ENCODE measurements at regions not wholly inside any gene's neighbourhood (a gene's known extent, or its start where the extent isn't known, plus 50 kb on each side); places are given as distances from the start of the nearest gene placed in this dataset.

GRCh38 chr3:177523872-177524438 is 326.7 kb upstream of the TBL1XR1 start (continued):
- TF ChIP-seq ZBTB2 (CRISPR knock-in tag; IDR thresholded peaks at IDR 0.05; ENCODE audit: low read depth) (no peak), ZBED4 (CRISPR knock-in tag; IDR thresholded peaks at IDR 0.05; ENCODE audit: borderline replicate concordance) (0 out of 2 replicates have a peak, but pooled peaks have one; percentile 19), FOXO1 (CRISPR knock-in tag; IDR thresholded peaks at IDR 0.05) (peak; percentile 45; the same call in 1 of the 2 replicates), USF2 (IDR thresholded peaks at IDR 0.05; ENCODE audit: low read depth, low read length) (no peak), USF2 (CRISPR knock-in tag; IDR thresholded peaks at IDR 0.05; ENCODE audit: borderline replicate concordance) (no peak), SP5 (CRISPR knock-in tag; IDR thresholded peaks at IDR 0.05; ENCODE audit: borderline replicate concordance, low read depth) (no peak; the same call in 1 of the 2 replicates), NFE2 (CRISPR knock-in tag; IDR thresholded peaks at IDR 0.05) (no peak), SOX5 (CRISPR knock-in tag; IDR thresholded peaks at IDR 0.05; ENCODE audit: borderline replicate concordance) (peak; percentile 81; the same call in 1 of the 2 replicates), ZNF777 (CRISPR knock-in tag; IDR thresholded peaks at IDR 0.05) (no peak), FOSL1 (CRISPR knock-in tag; IDR thresholded peaks at IDR 0.05; ENCODE audit: borderline replicate concordance) (no peak), DBP (CRISPR knock-in tag; IDR thresholded peaks at IDR 0.05; ENCODE audit: not compliant biosample characterization) (no peak), HMG20A (CRISPR knock-in tag; IDR thresholded peaks at IDR 0.05; ENCODE audit: borderline replicate concordance) (peak; percentile 96), ZFP37 (CRISPR knock-in tag; IDR thresholded peaks at IDR 0.05; ENCODE audit: borderline replicate concordance) (no peak), POLR2A (IDR thresholded peaks at IDR 0.05; ENCODE audit: insufficient read depth in 1 of 2, low read depth in 2 of 2, low read length in 2 of 2) (no peak), SMAD1 (CRISPR knock-in tag; IDR thresholded peaks at IDR 0.05; ENCODE audit: borderline replicate concordance, low read depth) (no peak), GATAD2A (CRISPR knock-in tag; IDR thresholded peaks at IDR 0.05) (peak; percentile 97), IRF1 (CRISPR knock-in tag; IDR thresholded peaks at IDR 0.05; ENCODE audit: low read depth) (no peak), ZNF143 (CRISPR knock-in tag; IDR thresholded peaks at IDR 0.05) (no peak), MAX (IDR thresholded peaks at IDR 0.05) (peak; percentile 55; the same call in 1 of the 2 replicates), E2F1 (CRISPR knock-in tag; IDR thresholded peaks at IDR 0.05) (no peak)
